ENCODE measurements at regions not wholly inside any gene's neighbourhood (a gene's known extent, or its start where the extent isn't known, plus 50 kb on each side); places are given as distances from the start of the nearest gene placed in this dataset.

GRCh38 chr11:72525466-72525865 lies 91.1 kb upstream of the CLPB start:
- no peaks in the 10 kb centered on the region for H3K9me3 ChIP-seq
- no peaks in the 10 kb centered on the region for H3K36me3 ChIP-seq
- no peaks in the 10 kb centered on the region for H3K4me1 ChIP-seq
- no peak for DNase-seq (ENCODE audit: low spot score in 2 of 2)
- no peak overlapping the region for H3K27ac ChIP-seq
- no peak overlapping the region for H3K4me3 ChIP-seq
- TF ChIP-seq POLR2A (IDR thresholded peaks at IDR 0.05), result no peak
- no peak for TF ChIP-seq EP300 (IDR thresholded peaks at IDR 0.05)
- no peak for TF ChIP-seq CTCF (IDR thresholded peaks at IDR 0.05)
- TF ChIP-seq POLR2AphosphoS5 (IDR thresholded peaks at IDR 0.05), result no peak
- no peaks in the 10 kb centered on the region for H3K27me3 ChIP-seq
- WGBS, result 61% methylated on average over 3 of the region's 3 CpGs

GRCh38 chr11:72524711-72525110 lies 90.4 kb upstream of the CLPB start:
- Histone ChIP-seq H3K4me3 (no peak overlapping the region), H3K27ac (no peak overlapping the region), H3K27me3 (no peaks in the 10 kb centered on the region), H3K36me3 (no peaks in the 10 kb centered on the region), H3K9me3 (no peaks in the 10 kb centered on the region), H3K4me1 (no peaks in the 10 kb centered on the region)
- no peak for TF ChIP-seq POLR2AphosphoS5 (IDR thresholded peaks at IDR 0.05)
- TF ChIP-seq POLR2A (IDR thresholded peaks at IDR 0.05), result no peak
- TF ChIP-seq EP300 (IDR thresholded peaks at IDR 0.05), result no peak
- no peak for TF ChIP-seq CTCF (IDR thresholded peaks at IDR 0.05)
- WGBS, result 87% methylated on average over 2 of the region's 2 CpGs
- no peak for DNase-seq (ENCODE audit: low spot score in 2 of 2)

GRCh38 chr11:72523991-72524390 lies 89.7 kb upstream of the CLPB start:
- Histone ChIP-seq H3K9me3 (no peaks in the 10 kb centered on the region), H3K4me1 (no peaks in the 10 kb centered on the region), H3K27me3 (no peaks in the 10 kb centered on the region), H3K27ac (no peak overlapping the region), H3K36me3 (no peaks in the 10 kb centered on the region), H3K4me3 (no peak overlapping the region)
- TF ChIP-seq POLR2AphosphoS5 (IDR thresholded peaks at IDR 0.05), result no peak
- no peak for TF ChIP-seq EP300 (IDR thresholded peaks at IDR 0.05)
- TF ChIP-seq POLR2A (IDR thresholded peaks at IDR 0.05), result no peak
- no peak for TF ChIP-seq CTCF (IDR thresholded peaks at IDR 0.05)
- 95% methylated on average over 2 of the region's 2 CpGs for WGBS
- DNase-seq (ENCODE audit: low spot score in 2 of 2), result no peak

GRCh38 chr11:72522186-72522585 lies 87.9 kb upstream of the CLPB start:
- no peak for TF ChIP-seq CTCF (IDR thresholded peaks at IDR 0.05)
- TF ChIP-seq EP300 (IDR thresholded peaks at IDR 0.05), result no peak
- TF ChIP-seq POLR2AphosphoS5 (IDR thresholded peaks at IDR 0.05), result no peak
- TF ChIP-seq POLR2A (IDR thresholded peaks at IDR 0.05), result no peak
- H3K27ac ChIP-seq, result no peak overlapping the region
- no peaks in the 10 kb centered on the region for H3K4me1 ChIP-seq
- DNase-seq (ENCODE audit: low spot score in 2 of 2), result no peak
- H3K4me3 ChIP-seq, result no peak overlapping the region
- no peaks in the 10 kb centered on the region for H3K36me3 ChIP-seq
- 89% methylated on average over 6 of the region's 6 CpGs for WGBS
- H3K27me3 ChIP-seq, result no peaks in the 10 kb centered on the region
- H3K9me3 ChIP-seq, result no peaks in the 10 kb centered on the region

- H3K27me3 ChIP-seq, result no peaks in the 10 kb centered on the region
- H3K4me1 ChIP-seq, result no peaks in the 10 kb centered on the region
- no peak overlapping the region for H3K4me3 ChIP-seq
- TF ChIP-seq EP300 (IDR thresholded peaks at IDR 0.05) (no peak), POLR2AphosphoS5 (IDR thresholded peaks at IDR 0.05) (no peak), POLR2A (IDR thresholded peaks at IDR 0.05) (no peak), CTCF (IDR thresholded peaks at IDR 0.05) (no peak)
- no peaks in the 10 kb centered on the region for H3K9me3 ChIP-seq
- no peaks in the 10 kb centered on the region for H3K36me3 ChIP-seq
- DNase-seq (ENCODE audit: low spot score in 2 of 2), result no peak
- no peak overlapping the region for H3K27ac ChIP-seq
- WGBS, result 97% methylated on average over 1 of the region's 1 CpG
Measured at GRCh38 chr11:72521664-72522063, 87.3 kb upstream of the CLPB start.

Data from suprapubic skin (tissue), 4 donors.